Ishikawa (cell line): ENCODE measurements at regions not wholly inside any gene's neighbourhood (a gene's known extent, or its start where the extent isn't known, plus 50 kb on each side); places are given as distances from the start of the nearest gene placed in this dataset.

ENCODE experiments used
- CEBPB ChIP-seq: IDR thresholded peaks from 2 replicates; pipeline ENCODE4 v1.6.1; 2012
- CREB1 ChIP-seq: IDR thresholded peaks from 2 replicates; pipeline ENCODE4 v1.6.1; 2012; ENCODE audit warnings: low read depth
- EGR1 ChIP-seq: IDR thresholded peaks from 2 replicates; pipeline ENCODE4 v1.6.1; 2012
- EP300 ChIP-seq: IDR thresholded peaks from 2 replicates; pipeline ENCODE4 v1.6.1; 2012; ENCODE audit warnings: borderline replicate concordance
- FOXM1 ChIP-seq: IDR thresholded peaks from 2 replicates; pipeline ENCODE4 v1.6.1; 2012; ENCODE audit warnings: low read depth, borderline replicate concordance
- NFIC ChIP-seq: IDR thresholded peaks from 2 replicates; pipeline ENCODE4 v1.6.1; 2012
- RAD21 ChIP-seq: IDR thresholded peaks from 2 replicates; pipeline ENCODE4 v1.6.1; 2012; ENCODE audit warnings: low read depth
- REST ChIP-seq: IDR thresholded peaks from 2 replicates; pipeline ENCODE4 v1.6.1; 2012; ENCODE audit warnings: low read depth, mild to moderate bottlenecking
- TAF1 ChIP-seq: IDR thresholded peaks from 2 replicates; pipeline ENCODE4 v1.6.1; 2012; ENCODE audit warnings: low read depth, mild to moderate bottlenecking
- TCF12 ChIP-seq: IDR thresholded peaks from 2 replicates; pipeline ENCODE4 v1.6.1; 2012; ENCODE audit warnings: low read depth
- TEAD4 ChIP-seq: IDR thresholded peaks from 2 replicates; pipeline ENCODE4 v1.6.1; 2012
- YY1 ChIP-seq: IDR thresholded peaks from 2 replicates; pipeline ENCODE4 v1.6.1; 2012; ENCODE audit warnings: low read depth
- ZBTB7A ChIP-seq: IDR thresholded peaks from 2 replicates; pipeline ENCODE4 v1.6.1; 2012; ENCODE audit warnings: low read depth
- TF ChIP-seq, protein P1 (sequence below): IDR thresholded peaks from 2 replicates; pipeline ENCODE4 v1.6.1; 2012
- TF ChIP-seq, protein P2 (sequence below): IDR thresholded peaks from 2 replicates; pipeline ENCODE4 v1.6.1; 2012

- no peak for TF ChIP-seq CREB1
- TF ChIP-seq CEBPB = no peak
- TF ChIP-seq REST = no peak
- TF ChIP-seq, protein P1, sequence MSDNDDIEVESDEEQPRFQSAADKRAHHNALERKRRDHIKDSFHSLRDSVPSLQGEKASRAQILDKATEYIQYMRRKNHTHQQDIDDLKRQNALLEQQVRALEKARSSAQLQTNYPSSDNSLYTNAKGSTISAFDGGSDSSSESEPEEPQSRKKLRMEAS = peak; percentile 67
- no peak for TF ChIP-seq EGR1
- TF ChIP-seq EP300 = peak; percentile 8; the same call in 1 of the 2 replicates
- TF ChIP-seq RAD21 = no peak
- TF ChIP-seq TEAD4 = 0 out of 2 replicates have a peak, but pooled peaks have one; percentile 9
- no peak for TF ChIP-seq ZBTB7A
Observed at GRCh38 chr10:30219971-30220751, 128.9 kb downstream of the MTPAP start.

DNA sequence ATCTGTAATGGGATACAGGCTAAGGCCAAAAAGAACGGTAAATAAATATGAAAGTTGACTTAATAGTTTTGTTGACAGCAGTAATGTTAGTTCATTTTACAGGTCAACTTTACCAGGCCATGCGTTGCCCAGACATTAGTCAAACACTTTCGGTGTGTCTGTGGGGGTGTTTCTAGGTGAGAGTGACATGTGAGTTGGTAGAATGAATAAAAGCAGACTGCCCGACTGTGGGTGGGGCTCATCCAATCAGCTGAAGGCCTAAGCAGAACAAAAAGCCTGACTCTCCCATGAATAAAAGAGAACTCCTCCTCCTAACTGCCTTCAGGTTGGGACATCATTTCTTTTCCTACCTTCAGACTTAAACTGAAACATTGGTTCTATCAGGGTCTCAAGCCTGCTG is 132.3 kb downstream of the MTPAP start:
- no peak for TF ChIP-seq FOXM1
- no peak for TF ChIP-seq TEAD4
- TF ChIP-seq, protein P2, sequence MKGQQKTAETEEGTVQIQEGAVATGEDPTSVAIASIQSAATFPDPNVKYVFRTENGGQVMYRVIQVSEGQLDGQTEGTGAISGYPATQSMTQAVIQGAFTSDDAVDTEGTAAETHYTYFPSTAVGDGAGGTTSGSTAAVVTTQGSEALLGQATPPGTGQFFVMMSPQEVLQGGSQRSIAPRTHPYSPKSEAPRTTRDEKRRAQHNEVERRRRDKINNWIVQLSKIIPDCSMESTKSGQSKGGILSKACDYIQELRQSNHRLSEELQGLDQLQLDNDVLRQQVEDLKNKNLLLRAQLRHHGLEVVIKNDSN = no peak
- TF ChIP-seq CEBPB = no peak
- TF ChIP-seq ZBTB7A = no peak
- TF ChIP-seq NFIC = no peak
- TF ChIP-seq RAD21 = no peak
- TF ChIP-seq, protein P1 = no peak
- no peak for TF ChIP-seq TCF12
- TF ChIP-seq EP300 = no peak

GRCh38 chr10:30215623-30216022 is 133.5 kb downstream of the MTPAP start:
- TF ChIP-seq TEAD4 (no peak), CREB1 (no peak), CEBPB (no peak), TAF1 (no peak), NFIC (no peak), RAD21 (no peak), REST (no peak), EP300 (no peak), TCF12 (no peak), EGR1 (no peak), ZBTB7A (no peak), FOXM1 (no peak), YY1 (no peak)
- TF ChIP-seq, protein P2 = no peak
- TF ChIP-seq, protein P1 = no peak

DNA sequence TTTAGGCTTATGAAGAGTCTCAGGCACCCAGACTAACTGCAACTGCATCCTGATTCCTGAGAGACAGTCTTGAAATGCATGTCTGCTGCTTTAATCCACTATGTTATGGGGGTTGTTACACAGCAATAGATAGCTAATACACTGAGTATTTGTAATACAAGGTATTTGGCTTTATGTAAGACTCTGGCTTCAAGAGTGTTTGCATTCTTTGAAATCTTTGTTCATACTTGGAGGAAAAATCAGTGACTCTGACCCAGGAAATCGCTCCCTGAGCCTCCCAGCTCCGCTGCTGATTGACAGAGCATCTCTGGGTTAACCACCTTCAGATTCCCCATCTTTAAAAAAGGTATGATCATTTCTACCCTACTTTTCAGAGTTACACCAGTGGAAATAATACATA is 133.9 kb downstream of the MTPAP start:
- TF ChIP-seq CEBPB = no peak
- TF ChIP-seq, protein P2 = no peak

GRCh38 chr10:30210296-30210695 is 138.8 kb downstream of the MTPAP start:
- TF ChIP-seq, protein P1 = no peak
- TF ChIP-seq EGR1 = no peak
- no peak for TF ChIP-seq TAF1
- TF ChIP-seq CEBPB = no peak
- no peak for TF ChIP-seq ZBTB7A
- no peak for TF ChIP-seq EP300
- no peak for TF ChIP-seq YY1
- TF ChIP-seq, protein P2 = no peak
